Pons (tissue), 1 donor: ENCODE measurements at regions not wholly inside any gene's neighbourhood (a gene's known extent, or its start where the extent isn't known, plus 50 kb on each side); places are given as distances from the start of the nearest gene placed in this dataset.

Experiments
- DNase-seq: peaks from one replicate; pipeline ENCODE4 v3.0.0-alpha.2; 2016; ENCODE audit warnings: low spot score

DNA sequence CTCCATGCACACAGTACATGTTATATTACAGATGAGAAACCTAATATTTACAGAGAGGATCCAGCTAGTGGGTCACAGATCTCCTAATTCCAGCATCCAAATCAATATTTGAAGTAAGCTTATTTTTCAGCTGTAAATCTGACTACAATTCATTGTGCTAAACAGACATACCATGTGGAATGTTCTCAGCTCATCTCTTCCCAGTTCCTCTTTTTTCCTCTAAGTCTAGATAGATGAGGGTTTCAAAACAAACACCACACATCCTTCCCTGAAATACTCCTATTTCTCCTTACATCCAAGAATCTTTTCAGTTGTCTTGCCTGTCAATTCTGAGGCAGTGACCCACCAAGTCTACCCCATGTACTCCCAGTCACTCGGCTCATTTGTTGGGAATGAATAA is 200.7 kb upstream of the PIK3C3 start:
- DNase-seq: no peak

DNA sequence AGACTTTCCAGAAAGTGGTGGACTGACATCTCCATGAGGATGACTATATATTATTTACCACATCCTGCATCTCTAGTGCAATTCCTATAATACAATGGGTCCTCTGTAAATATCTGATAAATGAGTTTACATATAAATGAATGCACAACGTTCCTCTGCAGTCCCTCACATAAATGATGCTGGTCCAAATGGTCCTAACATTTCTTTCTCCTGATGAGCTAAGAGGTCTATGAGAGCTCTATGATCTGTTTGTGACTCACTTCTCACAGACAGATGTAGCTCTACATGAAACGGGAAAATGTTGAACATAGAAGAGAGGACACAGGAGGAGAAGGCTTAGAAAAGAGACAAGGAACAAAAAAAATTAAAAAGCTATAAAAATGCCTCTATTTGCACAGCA is 201.2 kb upstream of the PIK3C3 start:
- DNase-seq: no peak

DNA sequence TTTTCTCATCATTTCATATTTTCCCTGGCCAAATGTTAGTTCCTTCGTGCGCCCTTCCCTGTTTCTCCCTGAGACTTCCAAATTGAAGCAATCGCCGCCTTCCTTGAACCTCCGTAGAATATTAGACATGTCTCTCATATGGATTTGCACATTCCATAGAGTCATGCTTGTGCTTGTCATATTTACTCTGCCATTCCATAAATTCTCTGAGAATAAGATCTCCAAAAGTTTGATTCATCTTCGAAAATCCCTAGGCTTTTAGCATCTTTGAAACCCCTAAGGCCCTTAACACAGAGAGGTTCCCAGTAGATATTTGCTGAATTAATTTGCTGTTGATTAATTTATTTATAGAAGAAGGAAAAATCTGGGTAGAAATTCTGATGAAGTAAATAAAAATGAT is 202.2 kb upstream of the PIK3C3 start:
- no peak for DNase-seq

DNA sequence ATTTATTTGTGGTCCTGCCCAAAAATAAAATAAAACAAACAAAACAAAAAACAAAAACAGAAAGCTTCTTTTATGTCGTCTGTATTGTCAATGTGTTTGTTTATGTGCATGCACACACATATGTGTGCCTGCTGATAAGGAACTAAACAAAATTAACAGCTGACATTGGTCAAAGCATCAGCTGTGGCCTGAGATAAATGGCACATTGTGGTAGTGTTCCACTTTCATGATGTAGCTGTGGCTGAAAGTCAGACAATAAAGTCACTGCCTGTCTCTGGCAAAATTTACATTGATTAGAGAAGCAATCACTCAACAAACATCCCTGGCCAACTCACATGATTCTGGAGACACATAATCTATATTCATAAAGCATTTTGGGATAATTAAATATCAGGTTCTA is 203.4 kb upstream of the PIK3C3 start:
- DNase-seq: no peak

DNA sequence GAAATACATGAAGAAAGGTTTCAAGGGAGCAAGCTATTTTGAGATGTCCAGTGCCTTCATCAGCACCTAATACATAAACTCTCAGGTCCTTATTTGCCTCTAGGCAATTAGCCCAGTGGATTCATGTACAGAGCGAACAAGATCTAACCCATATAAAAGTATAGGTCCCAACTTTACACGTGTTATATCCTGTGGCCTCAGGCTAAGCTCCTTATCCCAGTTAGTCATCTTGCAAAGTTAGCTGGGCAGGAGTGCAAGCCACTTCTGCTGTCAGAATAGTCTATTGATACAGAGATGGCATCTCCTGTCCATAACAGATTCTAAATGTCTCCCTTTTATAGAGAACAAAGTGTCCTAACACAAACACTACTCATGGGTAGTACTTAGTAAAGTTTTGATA is 203.9 kb upstream of the PIK3C3 start:
- no peak for DNase-seq

DNA sequence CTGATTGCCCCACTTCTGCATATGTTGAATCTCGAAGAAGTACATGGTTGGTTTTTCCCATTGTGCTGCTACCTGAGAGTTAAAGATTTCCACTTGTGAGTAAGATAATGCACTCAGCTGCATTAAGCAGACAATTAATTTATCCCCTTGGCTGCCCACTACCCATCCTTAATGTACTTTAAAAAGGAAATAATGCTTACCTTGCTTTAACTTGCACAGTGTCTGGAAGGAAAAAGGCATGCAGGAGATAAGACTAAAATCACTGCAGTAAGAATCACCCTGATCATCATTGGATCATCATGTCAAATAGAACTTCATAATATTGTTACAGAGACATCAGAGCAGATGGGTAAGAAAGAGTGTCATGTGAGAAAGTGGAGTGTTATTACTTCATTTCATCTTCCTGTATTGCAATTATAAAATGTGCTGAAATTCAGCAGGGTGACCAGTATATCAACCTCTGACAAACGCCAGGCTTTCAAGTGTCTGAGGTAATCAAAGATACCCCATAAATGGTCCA is 207.3 kb upstream of the PIK3C3 start:
- DNase-seq: no peak

DNA sequence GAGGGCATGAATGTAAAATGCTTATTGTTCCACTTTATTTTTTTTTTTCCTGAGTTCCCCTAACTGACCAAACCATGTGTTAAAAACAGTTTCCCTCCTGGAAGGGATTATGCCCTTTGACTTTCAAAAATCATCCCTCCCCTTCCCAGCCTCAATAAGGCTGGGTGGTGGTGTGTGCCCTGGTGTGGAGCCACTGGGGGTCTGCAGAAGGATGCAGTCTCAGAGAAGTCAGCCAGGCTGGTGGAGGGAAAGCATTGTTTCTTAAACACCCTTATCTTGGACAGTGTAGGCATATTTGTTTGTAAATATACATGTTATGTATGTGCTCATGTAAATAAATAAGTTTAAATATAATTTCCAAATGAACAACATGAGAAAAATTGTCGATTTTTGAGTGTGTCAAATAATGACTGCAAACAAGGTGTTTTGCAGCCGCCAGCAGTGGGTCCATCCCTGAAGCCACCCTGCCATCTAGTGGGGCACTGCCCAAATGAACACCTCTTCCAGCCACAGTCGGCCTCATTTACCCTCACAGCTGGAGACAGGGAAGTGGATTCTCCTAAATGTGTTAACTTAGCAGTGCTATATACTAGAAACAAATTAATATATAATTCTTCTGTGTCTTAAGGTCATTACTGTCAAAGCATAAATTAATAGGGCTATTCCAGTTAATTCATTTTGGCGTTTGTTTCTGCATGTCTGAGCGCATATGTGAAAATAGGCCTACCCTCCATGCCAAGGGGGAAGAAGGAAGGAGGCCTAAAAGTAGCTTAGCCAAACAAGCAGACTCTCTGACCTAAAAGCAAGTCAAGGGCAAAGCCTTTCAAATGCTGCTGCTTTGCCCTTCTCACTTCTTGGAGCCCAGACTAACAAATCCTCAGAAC is 209.6 kb upstream of the PIK3C3 start:
- DNase-seq: peak; percentile 49

DNA sequence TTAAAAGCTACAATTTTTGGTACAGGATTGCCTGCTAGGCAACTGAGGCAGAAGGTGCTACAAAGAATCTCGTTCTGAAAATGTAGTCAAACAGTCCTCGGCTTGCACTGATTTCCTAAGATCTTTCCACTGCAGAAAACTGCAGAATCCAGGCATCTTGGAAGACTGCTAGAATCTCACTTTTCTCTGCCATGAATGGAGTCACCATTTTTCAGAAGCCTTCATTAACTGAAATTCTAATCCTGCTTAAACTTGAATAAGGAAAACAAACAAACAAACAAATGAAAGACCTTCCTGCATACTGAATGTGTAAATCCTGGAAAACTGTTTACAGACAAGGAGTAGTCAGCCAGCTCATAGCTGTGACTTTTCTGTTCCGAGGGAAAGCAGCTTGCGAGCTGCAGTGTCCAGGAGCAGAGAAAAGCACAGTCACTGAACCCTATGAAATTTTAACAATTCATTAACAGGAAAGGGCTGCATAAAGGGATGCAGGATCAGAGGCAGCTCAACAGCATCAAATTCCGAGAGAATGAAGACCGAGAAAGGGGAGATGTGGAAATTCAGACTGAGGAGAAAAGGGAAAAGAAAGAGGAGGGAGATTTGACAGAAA is 210.5 kb upstream of the PIK3C3 start:
- no peak for DNase-seq

DNA sequence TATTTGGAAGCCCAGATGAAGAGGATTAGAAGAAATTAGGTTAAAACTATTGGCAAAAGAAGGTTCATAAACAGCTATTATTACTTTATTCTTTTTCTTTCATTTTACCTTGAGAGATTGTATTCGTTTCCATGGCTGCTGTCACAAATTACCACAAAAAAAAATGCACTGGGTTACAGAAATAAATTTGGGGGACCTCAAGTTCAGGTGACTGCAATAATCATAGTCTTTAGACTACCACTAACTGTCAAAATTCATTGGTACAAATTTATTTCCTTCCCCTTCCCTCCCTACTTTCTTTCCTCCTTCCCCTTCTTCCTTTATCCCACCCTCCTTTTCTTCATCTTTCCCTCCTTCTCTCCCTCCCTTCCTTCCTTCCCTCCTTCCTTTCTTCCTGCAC is 217.8 kb upstream of the PIK3C3 start:
- no peak for DNase-seq

DNA sequence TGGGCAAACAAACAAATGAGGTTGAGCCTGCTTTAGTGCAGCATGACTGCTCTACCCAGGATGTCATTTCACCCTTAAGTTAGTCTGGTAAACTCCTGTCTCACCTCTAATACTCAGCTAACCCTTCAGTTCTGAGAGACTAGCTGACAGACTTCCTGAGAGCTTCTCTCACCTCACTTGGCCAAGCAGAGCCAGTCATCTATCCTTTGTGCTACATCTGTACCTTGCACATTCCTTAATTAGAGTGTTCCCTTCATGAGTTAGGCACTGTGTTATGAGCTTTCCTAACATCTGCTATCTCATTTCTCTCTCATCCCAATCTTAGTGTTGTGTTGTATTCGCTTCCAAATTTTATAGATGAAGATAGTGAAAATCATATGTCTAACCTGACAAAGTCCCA is 220.1 kb upstream of the PIK3C3 start:
- DNase-seq: no peak

DNA sequence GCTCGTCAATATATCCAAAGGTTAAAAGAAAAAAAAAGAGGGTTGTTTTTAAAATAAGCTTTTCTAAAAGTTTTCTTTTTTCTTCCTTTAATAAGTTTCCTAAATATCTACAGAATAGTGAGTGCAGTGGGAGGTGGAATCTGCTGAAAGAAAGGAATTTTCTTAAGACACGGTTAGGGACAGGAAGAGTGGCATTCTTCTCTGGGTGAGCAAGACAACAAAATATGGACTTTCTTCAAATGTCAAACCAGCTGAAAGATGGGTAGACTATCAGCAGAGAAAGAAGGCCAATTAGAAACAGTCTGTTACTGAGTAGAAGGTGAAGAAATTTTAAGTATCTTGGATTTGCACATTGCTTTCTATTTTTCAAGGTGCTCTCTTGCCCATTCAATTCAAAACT is 222.7 kb upstream of the PIK3C3 start:
- DNase-seq: no peak

DNA sequence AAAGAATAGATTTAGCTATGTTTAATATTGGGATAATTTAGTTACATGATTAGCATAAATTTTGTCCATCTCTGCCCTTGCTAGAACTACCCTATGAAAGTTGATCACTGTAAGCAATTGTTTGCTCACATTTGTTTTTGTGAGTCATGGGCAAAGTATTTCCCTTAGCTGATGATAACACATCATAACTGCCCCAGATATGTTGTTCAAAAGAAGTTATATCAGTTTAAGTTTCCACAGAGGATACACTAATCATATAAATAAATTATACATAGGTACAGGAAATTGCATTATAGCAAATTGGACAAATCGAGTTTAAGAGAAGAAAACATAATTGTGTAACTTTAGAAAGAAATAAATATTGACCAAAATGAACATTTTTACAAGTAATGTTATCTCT is 223.2 kb upstream of the PIK3C3 start:
- DNase-seq: no peak

DNA sequence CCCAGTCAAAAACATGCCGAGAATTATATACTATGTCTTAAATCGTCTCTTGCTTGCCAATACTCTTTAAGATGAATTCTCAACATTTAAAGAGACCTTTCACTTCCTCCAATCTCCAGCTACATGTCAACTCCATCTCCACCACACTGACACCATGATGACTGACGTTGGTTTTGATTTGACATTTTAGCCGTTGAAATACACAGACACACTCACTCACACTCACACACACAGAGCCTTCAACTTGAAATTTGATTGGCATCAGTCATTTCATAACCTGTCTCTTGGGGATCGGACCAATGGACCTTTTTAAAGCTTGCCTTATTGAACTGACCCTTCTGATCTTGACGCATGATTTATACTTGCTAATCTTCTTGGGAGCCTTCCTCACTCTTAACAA is 230.8 kb upstream of the PIK3C3 start:
- DNase-seq: no peak

DNA sequence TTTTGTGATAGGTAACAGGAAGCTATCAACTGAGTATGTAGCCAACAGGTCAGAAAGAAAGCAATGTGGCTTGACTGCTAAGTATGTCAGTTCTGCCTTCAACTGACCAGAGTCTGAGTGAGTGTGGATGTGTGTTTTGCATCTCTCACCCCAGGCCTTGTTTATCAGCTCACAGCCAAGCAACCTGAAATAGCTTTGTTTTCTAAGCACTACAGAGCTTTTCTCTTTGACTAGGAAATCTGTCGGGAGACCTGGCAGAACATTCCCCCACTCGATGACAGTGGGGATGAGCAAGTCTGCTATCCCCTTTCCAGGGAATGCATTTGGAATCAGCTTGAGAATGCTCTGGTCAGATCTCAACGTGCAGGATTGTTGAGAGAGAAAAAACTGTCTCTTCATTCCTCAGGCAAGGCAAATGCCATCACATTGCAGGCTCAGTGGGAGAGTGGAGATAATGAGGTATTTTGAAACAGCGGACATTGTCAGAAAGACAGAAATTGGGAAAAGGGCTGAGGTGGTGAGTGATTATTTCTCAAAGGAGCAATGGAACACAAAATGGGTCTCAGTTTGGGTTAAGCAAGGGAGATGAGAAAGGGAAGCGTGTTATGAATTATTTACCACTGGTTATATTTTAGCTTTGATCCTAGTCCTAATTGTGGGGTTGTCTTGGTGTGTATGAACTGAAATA is 233.8 kb upstream of the PIK3C3 start:
- no peak for DNase-seq

DNA sequence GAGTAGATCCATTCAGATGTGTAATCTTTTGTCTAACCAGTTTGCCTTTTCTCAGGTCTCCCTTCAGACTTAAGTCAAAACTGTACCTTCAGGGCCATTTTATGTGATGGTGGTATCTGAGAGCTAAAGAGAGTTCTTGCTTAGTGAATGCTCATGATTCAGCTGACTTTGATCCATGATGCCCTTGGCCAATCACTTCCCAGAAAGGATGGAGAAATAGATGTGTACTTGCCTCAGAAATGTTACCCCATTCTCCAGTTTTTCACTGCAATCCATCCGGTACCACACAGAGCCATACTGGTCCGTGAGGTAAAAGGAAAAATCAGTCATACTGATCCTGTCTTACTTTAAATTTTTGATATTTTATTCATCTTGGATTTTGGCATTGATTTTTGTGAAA is 234.8 kb upstream of the PIK3C3 start:
- no peak for DNase-seq

DNA sequence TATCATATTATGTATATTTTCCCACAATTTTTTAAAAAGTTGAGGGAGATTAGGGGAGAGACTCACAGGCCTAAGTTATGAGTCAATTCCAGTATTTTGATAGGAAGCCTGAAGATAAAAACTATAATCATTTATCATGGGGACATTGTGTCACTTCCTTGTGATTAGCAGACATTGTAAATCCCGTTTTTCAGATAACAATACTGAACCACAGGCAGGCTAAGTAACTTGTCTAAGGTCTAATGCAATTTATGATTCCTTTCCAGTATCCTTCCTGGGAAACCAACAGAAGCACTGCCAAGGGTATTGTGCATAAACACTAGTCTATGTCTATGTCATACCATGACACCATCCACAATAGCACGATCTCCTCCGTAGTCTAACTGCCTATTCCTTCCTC is 235.2 kb upstream of the PIK3C3 start:
- DNase-seq: no peak

DNA sequence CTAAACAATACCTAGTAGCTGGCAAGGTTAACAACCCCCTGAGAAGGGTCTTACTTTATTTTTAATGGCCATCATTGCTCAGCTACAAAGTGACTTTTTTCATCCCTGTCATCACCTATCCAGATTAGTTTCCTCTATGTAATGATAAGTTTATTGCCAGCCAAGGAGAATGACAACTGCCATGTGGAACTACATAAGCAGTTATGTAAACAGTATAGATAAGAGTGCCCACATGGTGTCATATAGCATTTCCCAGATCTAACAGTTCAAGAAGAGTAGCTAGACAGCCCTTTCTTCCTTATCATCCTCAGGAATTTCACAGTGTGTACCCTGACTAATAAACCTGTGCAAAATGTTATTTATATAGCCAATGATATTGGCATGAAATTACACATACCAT is 240.2 kb upstream of the PIK3C3 start:
- no peak for DNase-seq

DNA sequence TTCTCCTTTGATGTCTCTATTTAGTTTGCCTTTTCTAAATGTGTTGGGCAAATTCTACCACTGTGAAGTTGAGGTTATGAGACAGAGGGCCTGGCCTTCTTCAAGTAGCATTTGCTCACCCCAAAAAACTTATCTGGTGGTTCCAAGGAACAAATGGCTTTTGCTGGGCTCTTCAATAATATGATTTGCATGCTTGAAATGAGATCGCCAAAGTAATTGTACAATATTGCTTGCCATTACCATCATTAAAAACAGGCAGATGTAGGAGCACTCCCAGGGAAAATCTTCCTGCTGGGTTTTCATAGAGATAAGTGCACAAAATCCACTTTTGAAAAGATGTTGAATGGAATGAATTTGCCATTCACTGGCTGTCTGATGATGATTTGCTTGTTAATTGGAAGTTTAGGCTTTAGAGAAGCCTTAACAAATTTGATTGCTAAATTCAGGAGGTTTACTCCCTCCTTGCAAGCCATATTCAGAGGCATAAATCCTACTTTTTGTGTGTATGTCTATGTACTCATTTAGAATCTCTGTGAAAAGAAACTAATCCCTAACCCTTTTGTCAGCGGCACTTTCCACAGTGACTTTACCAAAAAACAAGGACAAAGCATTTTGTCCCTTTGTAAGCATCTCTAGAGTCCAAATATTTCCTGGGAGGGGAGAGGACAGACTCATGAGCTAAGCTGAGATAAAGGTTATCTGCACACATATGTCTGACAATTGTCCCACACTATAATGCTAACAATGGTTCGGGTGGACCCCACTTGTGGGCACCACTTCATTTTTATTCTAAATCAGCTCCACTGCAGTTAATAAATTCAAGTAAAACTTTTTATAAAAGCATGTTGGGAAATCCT is 240.8 kb upstream of the PIK3C3 start:
- no peak for DNase-seq

DNA sequence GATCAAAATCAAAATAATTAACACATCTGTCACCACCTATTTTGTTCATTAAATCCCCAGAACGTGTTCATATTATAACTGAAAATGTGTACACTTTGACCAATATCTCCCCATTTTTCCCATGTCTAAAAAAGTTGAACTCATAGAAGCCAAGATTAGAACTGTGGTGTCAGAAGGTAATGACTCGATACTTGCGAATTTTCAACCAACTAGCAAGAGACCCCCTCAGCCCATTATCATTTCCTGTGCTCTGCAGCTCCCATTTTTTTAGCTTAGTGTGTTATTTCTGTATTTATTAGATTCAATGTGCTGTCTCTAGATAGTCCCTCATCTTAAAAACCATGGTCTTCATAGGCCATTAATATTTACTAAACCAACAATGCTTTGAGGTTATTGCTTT is 248.7 kb upstream of the PIK3C3 start:
- no peak for DNase-seq

DNA sequence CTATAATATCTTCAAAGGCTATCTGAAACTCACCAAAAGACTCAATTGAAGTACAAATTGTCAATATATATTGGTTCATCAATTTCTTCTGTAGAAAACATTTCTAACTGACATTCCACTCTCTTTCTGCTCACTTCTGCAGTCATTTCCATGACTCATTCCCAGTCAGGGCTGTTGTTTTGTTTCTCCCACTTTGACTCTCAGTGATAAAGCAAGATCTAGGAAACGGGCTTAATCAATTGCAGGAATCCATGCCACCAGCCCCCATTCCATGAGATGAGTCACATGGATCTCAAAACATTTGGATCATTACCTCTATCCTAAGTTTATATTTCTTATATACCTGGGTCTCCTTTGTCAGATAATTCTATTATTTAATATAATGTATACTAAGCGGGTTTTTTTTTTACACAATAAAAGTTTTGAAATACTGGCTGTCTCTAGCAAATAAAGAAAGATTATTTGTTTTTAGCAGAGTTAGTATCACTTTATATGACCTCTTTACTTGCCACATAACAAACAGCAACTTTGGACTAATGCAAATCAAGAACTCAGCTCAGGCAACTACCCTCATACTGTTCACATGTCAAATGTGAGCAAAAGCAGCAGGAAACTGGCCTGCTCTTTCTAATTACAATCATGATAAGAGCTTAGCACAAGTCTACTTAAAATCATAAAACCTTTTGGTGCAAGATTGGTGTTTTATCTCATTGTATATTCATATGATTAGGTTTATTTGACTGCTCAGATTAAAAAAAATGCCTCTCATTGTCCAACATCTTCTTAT is 251.1 kb upstream of the PIK3C3 start:
- DNase-seq: no peak

DNA sequence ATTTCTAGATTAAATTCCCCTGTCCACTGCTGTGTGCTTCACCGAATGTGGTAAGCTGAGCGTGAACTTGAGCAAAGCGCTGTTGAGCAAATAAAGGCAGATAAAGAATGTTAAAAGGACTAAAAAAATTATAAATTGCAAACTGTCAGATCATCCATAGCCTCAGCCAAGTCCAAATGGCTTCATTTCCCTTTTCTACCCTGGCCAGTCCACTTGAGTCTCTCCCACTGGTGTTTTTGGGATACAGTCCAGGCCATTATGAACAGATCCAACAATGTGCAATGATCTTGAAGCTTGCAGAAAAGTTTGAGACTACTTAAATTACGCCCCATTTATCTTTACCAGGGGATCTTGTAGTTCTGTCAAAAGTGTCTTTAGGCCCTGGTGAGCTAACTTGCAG is 254.6 kb upstream of the PIK3C3 start:
- DNase-seq: no peak
